ENCODE measurements at regions not wholly inside any gene's neighbourhood (a gene's known extent, or its start where the extent isn't known, plus 50 kb on each side); places are given as distances from the start of the nearest gene placed in this dataset.

DNA sequence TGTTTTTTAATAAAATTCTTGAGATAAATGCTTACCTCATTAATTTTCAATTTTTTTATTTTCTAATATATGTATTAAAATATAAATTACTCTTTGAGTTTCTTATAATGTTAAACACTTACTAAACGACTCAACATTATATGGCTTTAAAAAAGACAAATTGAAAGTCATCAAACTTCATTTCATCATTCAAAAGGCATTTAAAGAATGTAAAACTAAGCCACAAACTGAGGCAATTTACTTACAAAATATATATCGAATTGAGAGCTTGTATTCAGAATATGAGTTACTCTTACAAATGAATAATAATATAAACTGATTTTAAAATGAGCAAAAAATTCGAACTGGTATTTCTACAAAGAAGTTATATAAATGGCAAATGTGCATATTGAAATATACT, 1262.2 kb upstream of the PIK3C3 start:
- FAIRE-seq (no peak), DNase-seq (ENCODE audit: low spot score) (no peak)

DNA sequence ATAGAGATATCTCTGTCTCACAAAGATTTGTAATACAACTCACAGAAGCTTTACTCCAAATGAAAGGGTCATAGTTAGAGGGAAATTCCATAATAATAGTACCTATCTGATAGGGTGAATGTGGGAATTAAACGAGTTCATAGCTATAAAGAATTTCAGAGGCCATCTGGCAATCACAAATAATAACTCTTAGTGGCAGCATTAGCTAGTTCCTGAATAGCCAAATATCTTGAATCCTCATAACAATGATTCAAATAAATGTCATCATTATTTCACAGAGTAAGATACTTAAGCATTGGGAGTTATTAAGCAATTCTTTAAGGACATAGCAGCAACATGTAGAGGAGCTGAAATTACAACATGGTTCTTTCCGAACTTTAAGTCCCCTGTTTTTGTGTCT, 1265.0 kb upstream of the PIK3C3 start:
- FAIRE-seq (no peak), DNase-seq (ENCODE audit: low spot score) (no peak)

DNA sequence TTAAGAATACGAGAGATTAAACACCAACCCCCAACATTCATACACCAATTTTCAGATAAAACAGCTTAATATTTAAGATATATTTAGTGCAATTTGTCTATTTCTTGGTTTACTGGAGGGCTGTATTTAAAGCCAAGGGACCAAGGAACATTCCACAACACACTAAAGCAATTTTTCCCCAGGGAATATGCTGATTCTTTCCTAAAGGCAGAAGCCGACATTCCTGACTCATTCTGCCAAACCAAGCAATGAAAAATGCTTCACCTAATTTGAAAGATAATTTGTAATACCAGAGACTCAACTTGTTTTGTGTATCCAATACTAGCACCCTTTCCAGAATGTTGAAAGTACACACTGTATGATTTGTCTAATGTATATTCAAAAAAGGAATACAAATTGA, 1267.6 kb upstream of the PIK3C3 start:
- FAIRE-seq: no peak
- DNase-seq (ENCODE audit: low spot score): no peak

DNA sequence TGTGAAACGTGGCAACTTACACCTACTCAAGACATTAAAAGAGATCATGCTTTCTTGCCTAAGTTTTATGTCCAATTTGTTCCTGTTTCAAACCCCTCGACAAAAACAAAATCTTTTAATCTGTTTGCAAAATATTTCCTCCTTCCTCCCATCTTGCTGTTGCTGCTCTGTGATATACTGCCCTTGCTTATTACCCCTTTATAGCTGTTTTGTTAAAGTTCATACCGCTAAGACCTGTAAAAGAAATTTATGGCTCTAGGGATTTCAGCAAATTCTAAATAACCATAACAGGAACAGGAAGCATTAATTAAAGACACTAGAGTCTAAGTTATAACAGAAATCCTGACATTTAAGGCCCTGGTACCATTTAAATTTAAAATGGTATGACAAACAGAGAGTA, 1268.2 kb upstream of the PIK3C3 start:
- DNase-seq (ENCODE audit: low spot score): no peak
- FAIRE-seq: no peak

DNA sequence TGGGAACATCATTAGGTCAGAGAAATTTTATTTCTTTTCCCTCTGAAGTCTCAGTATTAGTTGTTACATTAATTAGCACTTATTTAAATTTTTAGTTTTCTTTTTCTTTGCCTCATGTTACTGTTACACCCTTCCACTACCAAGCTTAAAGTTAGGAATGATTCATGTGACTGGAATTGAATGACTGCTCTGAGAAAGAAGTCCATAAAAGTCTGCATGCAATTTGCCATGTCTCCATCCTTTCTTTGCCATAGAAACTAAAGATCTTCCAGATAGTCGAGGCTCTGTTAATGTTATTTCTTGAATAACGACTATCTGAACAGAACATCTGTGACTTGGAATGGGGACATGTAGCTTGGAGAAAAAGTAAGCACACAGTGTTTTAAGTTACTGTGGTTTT, 1269.8 kb upstream of the PIK3C3 start:
- FAIRE-seq: no peak
- no peak for DNase-seq (ENCODE audit: low spot score)

DNA sequence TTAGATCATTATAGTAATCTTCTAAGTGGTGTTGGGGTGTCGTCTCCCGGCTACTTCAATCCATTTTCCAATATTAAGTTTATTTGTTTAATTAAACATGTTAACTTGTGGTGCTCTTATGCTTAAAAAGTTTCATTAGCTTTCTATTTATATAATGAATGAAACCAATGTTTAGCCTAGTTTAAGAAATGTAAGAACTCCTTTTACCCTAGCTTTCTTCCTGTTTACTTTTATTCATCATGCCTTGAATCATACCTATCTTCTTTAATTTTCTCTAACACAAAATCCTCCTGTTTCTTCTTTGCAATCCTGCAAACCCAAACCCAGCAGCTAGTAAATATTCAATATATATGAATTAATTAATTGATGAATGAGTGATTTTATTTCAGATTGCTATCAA, 1276.7 kb upstream of the PIK3C3 start:
- DNase-seq (ENCODE audit: low spot score): no peak
- no peak for FAIRE-seq

DNA sequence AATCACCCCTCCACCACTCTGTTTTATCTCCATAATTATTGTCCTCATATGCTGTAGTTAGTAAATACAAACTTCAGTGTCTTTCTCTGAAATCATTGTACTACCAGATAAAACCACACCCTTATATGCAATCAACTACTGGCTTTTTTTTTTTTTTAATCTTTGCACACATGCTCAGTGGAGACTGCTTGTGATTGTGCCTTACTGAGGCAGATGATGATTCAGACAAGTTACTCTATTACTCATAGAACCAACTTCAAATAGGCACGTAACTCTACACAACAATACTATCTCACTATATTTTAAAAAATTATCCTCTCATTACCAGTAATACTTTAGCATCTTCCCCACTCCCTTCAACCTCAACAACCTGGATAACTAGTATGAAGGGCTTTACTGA, 1278.4 kb upstream of the PIK3C3 start:
- no peak for FAIRE-seq

DNA sequence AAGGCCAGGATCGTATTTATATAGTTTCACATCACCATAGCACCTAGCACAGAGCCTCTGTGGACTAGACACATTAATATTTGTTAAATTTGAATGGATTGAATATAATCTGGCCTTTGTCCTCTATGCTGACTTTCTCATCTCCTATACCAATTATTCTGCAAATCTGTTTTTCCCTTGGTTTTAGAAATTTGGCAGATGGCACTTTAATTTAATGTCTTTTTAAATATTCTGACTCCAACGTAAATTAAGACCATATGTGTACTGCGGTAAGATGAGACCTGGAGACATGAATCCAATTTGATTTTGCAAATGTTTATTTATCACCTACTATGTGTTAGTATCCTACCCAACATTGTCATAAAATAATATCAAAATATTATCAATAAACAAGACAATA, 1281.9 kb upstream of the PIK3C3 start:
- DNase-seq (ENCODE audit: low spot score): no peak
- no peak for FAIRE-seq

More for the DNA sequence above, 1278.4 kb upstream of the PIK3C3 start:
- DNase-seq (ENCODE audit: low spot score): no peak

DNA sequence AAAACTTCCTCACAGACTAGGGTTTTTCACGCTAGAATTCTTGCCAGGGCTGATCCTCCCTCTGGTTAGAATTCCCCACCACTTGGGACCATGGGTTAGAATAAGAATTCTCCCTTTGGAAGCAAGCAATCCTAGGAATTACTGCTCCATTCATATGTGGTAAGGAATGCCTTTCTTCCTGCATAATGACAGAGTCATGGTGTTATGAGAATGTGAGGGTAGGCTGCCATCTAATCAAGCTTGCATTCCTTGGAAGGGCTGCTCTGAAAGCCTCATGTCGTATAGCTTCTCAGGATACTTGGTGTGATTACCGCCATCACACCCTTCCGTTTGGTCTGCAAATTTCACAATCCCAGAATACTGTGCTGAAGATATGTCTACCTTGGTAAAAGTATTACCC, 1282.4 kb upstream of the PIK3C3 start:
- DNase-seq (ENCODE audit: low spot score): no peak
- FAIRE-seq: no peak

DNA sequence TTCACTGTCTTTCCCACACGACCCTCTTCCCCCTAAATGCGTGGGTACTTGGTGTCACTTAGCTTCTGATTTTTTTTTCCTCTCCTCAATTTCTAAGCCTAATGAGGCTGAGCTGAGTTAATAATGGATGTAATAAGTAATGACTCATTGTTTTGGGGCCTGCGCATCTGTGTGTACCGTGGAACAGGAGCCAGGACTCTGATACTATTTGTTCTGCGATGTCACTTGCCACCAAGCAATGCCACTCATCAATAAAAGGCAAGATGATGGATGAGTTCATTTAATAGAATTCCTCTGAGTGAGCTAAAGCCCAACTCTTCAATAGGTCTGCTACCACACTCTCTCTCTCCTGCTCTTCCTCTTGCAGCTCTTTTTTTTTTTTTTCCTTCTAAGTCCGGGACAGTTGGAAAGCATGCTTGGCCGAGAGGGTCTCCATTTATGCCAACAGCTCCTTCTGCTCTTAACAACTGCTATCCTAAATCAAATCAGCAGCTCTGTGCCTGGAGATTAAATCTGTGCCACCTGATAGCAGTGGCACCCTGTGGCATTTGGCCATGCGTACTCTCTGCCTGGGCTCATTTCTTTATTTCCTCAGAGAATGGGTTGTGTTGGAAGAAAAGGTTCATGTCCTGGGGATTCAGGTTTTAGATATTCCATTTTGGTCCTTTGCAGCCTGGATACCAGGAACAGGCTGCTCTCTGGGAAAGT, 1284.2 kb upstream of the PIK3C3 start:
- DNase-seq (ENCODE audit: low spot score): no peak

DNA sequence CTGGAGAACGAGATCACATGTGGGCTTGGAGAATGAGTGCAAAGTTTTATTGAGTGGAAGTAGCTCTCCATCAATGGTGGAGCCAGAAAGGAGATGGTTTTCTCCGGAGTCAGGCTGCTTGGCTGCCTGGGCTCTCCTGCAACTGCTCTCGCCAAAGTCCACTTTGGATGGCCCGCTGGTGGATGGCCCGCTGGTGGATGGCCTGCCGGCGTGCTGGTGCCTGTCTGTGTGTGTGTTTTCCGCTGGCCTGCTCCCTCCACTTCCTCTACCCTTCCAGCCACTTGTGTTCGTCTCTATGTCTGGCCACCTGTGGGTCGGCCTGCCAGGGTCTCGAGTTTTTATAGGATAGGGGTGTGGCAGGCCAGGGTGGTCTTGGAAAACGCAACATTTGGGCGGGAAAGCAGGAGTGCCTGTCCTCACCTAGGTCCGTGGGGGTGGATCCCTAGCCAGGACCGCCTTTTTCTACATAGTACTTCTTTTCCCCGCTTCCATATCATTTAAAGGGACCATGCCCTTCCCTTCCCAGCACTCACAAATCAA, 1292.1 kb upstream of the PIK3C3 start:
- DNase-seq (ENCODE audit: low spot score) (no peak), FAIRE-seq (no peak)

More for the DNA sequence above, 1284.2 kb upstream of the PIK3C3 start:
- FAIRE-seq: no peak

DNA sequence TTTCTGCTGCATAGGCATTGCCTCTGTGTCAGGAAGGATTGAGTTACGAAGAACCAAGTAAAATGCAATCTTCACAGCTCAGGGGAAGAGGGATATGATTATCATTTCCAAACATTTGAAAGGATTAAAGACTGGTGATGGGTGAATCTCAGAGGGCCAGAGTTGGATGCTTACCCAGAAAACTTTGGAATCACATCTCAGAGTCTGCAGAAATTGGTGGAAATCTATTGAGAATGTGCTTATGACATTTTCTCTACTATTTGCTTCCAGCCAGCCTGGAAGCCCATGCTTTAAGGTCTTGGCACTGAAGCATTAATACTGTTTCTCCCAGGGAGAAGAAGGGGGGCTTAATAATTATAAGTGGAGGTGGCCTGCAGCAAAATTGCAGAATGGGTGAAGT, 1301.4 kb upstream of the PIK3C3 start:
- no peak for FAIRE-seq
- DNase-seq (ENCODE audit: low spot score): no peak

DNA sequence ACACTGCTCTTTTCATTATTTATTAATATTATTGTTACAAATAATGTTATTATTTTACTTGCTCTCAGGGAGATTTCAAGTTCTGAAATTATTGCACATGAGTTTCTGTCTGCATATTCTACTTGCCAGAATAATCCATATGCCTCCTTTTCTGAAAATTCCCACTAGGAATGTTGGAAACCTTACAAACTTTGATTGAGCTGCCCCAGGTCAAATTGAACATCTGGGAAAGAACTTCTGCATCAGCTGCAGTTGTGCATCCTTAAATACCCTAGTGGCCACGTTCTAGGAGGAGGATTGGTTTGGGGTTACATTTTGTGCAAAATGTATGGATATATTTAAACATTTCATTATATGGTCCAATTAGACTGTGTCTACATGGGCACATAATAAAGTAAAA, 1302.7 kb upstream of the PIK3C3 start:
- DNase-seq (ENCODE audit: low spot score) (no peak), FAIRE-seq (no peak)

DNA sequence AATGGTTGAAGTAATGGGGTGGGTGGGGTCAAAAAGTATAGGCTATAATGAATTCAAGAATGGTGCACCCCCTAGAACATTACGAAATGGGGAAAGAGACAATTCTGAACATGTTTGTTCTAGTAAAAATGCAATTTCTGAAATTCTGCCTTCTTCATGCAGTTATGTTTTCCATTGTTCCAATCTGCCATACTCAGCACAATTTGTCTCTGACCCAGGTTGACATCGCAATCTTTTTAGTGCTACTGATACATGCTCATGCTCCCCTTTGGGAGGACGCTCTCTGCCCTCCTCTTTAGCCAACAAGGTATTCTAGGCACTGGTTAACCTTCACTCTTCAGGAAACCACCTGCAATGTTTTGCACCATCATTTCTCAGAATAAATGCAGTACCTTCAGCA, 1303.9 kb upstream of the PIK3C3 start:
- DNase-seq (ENCODE audit: low spot score) (no peak), FAIRE-seq (no peak)

DNA sequence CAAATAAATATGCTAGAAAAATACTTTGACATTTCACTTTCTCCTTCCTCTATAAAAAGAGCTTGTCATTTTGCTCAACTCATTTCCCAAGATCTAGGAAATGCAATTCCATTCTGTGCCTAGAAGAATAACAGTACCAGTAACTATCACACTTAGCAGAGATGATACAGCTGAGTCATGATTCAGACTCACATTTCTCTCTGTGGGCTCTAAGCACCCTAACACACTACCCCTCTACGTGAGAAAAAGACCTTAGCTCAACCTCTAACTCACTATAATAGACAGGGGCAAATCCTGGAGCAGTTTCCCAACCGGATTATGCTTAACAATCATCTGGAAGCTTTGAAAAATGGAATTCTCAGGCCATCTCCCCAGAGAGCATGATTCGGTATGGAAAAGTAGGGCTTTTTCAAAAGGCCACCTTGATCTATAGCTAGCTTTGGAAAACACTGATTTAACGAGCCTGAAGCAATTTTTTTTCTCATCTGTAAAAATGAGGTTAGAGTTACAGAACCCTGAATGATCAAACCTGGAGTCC, 1312.3 kb upstream of the PIK3C3 start:
- FAIRE-seq (no peak), DNase-seq (ENCODE audit: low spot score) (no peak)

DNA sequence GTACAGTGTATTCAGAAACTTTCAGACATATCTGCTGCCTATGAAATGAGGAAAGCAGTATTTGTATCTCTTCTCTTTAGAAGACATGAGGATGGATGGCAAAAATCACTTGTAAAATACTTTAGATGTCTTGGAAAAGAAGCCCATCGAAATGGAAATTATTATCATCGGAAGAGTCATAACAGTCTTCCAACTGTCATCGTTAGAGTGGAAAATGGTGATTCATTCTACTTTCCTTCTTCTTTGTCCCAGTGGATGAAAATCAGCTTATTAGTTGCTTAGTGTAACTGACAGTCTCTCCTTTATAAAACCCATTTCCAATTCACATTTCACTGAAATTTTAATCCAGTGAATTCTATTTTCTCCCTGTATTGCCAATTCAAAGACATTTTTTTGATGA, 1323.7 kb upstream of the PIK3C3 start:
- no peak for DNase-seq (ENCODE audit: low spot score)
- no peak for FAIRE-seq

DNA sequence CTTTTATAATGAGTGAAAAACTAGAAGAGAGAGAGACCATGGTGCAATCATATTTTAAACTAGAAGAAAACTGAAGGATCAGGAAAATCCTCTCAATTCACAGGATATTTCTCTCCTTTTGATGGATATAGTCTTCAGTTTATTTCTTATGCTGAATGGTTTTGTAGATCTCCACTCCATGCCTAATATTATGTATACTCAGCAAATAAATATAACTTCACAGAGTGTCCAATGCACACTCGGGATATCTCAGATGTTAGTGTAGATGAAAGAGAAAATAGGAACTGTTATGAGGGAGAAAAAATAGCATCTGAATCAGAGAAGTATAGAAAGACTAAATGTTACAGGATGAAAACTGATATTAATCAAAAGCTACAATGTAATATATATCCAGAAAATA, 1324.5 kb upstream of the PIK3C3 start:
- no peak for FAIRE-seq
- DNase-seq (ENCODE audit: low spot score): no peak

DNA sequence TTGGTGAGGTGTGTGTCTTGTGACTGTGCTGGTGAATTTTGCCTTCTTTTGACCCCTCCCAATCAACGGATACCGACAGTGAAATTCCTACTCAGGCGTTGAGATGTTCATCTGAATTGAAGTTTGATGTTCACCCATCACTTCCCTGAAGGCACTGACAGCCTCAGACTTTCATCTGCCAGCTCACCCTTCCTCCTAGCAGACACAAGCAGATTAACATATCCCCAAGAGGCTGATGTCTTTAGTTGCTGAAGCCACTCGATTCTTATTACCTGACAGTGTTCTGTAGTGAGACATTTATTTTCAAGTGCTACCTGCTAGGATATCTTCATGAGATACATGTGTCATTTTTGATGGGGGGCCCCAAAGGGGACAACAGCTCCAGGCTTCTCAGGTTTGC, 1330.1 kb upstream of the PIK3C3 start:
- no peak for FAIRE-seq
- no peak for DNase-seq (ENCODE audit: low spot score)

DNA sequence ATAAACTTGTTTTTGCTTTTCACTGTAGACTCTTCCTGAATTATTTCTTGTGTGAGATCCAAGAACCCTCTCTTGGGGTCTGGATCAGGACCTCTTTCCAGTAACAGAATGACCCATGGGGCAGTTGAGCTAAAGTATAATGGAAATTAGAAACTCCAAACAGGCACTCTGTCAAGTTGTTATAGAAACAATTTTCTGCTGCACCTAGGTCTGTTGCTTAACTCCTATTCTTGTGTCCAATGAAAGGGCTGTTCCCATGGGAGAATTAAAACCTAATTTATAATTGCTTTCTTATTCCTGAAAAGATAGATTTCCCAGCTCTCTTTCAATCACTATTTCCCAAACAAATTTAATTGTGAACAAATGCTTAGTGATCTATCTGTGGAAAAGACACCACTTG, 1341.3 kb upstream of the PIK3C3 start:
- FAIRE-seq (no peak), DNase-seq (ENCODE audit: low spot score) (no peak)

DNA sequence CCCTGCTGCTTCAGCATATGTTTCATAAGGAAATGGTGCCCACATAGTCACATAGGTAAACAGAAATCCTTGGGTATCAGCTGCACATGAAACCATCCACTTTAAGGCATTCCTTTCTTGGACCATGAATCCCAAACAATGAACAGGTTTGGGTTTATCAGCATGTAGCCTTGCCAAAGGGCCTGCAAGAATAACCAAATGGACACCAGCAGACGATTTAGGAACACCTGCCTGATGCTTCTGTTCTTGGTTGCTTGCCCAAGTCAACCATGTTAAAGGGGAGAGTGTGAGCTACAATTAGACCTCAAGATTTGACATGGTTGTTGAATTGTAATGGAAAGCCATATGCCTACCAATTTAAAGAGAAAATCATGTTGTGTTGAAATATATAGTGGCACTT, 1342.7 kb upstream of the PIK3C3 start:
- FAIRE-seq (no peak), DNase-seq (ENCODE audit: low spot score) (no peak)

DNA sequence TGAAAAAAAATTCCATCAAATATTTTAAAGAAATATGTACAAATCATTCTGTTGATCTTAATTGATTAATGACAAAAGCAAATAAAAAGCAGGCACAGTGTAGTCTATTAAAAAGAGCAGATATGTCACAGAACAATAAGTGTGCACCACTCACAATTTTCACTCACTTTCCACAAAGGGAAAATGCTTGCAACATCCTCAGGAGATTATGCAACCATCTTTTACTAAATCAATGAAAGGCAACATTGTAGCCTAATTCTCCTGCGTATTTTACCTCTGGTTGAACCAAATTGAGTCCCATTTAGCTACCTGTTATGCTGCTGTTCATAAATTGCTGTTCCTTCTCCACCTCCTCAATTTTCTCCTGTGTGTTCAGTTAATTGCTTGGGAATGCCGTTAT, 1346.8 kb upstream of the PIK3C3 start:
- FAIRE-seq (no peak), DNase-seq (ENCODE audit: low spot score) (no peak)

DNA sequence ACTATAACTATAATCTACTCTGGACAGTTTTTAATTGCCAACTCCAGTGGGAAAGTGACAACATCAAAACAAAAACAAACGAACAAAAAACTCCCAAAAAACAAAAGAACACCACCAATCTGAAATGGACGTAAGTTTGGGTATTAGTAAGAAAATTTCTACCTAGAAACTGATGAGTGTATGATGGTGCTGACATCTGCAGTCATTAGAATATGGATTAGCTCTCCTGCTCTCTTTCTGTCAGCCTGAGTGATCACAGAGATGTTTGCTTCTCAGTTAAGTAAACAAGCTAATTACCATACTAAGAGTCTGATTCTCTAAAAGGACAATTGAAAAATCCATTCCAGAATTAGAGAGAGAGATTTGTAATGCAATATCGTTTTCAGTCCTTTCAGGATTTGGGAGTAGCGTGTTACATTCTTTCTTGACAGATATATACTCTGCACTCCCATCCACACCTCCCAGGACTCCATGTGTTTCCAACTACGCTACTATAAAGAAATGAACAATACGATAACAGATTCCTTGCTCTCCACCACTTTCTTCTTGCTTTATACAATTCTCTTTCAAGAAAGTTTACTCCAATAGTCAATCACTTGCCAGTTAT, 1347.4 kb upstream of the PIK3C3 start:
- DNase-seq (ENCODE audit: low spot score): no peak
- FAIRE-seq: no peak

DNA sequence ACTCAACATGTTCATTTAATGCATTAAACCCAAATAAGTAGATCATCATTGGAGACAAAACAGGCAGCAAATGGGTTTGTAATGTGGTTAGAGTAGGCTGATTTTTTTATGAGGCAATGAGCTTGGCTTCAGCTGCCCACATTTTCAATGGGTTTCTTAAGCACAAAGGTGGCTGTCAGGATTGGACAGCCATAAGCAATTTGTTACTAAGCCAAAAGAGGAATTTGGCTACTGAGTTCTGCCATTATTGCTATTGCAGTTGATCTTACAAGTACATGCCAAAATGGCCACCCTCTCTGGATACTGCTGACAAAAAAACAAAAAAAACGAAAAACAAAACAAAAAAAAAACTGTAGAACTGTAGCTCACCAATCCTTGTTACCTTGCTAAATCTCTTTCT, 1348.0 kb upstream of the PIK3C3 start:
- FAIRE-seq: no peak
- no peak for DNase-seq (ENCODE audit: low spot score)
